GM21717 (cell line): ENCODE measurements at regions not wholly inside any gene's neighbourhood (a gene's known extent, or its start where the extent isn't known, plus 50 kb on each side); places are given as distances from the start of the nearest gene placed in this dataset.
"Not testable (repeated sequence)": the region's sequence is repeated elsewhere in the genome, so short reads cannot be mapped to it uniquely, and the experiment has no call there.

Experiments
- ATAC-seq: cut with Tn5 transposase; IDR thresholded peaks from one replicate; pipeline ENCODE4 v1.9.1; 2021; ENCODE audit warnings: mild to moderate bottlenecking, moderate library complexity; ENCODE audit not compliant: unreplicated experiment

DNA sequence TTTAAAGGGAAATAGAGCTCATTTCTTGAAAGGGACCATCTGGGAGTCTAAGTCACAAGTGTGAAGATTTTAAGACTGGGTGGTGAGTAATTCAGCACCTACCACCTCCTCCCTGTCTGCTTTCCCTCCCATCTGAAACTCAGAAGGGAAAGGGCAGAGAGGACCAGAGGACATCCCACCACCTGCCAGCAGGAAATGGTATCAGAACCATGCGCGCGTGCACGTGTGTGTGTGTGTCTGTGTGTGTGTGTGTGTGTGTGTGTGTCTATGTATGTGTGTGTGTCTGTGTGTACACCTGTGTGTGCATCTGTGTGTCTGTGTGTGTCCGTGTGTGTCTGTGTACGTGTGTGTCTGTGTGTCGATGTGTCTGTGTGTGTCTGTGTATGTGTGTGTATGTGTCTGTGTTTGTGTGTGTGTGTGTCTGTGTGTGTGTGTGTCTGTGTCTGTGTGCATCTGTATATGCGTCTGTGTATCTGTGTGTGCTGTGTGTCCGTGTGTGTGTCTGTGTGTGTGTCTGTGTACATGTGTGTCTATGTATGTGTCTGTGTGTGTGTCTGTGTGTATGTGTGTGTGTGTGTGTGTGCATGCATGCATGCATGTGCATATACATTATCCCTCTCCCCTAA, 76.8 kb downstream of the ZFP36L2 start:
- no peak for ATAC-seq

DNA sequence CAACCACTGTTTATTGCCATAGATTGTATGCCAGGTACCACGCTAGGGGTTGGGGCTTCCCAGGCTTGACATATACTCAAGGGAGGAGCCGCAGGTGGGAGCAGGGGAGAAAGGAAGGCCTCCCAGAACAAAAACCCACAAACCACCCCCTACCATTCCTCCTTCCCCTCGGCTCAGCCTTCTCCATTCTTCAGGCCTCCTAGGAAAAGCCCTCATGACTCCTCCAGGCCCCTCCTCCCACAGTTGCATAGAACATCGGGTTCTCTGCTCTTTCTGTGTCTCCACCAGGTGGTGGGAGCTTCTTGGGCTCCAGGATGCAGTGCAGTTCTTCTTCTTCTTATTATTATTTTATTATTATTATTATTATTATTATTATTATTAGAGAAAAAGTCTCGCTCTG, 80.3 kb downstream of the ZFP36L2 start:
- ATAC-seq = no peak

GRCh38 chr2:43144263-43144662, 82.1 kb downstream of the ZFP36L2 start:
- ATAC-seq = no peak

DNA sequence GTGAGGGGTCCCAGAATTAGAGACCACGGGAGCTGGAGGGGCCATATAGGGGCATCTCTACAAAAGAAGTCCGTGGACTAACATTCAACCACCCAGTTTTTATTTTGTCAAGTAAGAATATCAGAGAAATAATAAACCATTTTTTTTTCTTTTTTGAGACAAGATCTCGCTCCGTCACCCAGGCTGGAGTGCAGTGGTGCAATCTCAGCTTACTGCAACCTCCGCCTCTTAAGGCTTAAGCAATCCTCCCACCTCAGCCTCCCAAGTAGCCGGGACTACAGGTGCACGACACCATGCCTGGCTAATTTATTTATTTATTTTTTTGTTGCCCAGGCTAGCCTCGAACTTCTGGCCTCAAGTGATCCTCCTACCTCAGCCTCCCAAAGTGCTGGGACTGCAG, 82.7 kb downstream of the ZFP36L2 start:
- ATAC-seq = no peak

DNA sequence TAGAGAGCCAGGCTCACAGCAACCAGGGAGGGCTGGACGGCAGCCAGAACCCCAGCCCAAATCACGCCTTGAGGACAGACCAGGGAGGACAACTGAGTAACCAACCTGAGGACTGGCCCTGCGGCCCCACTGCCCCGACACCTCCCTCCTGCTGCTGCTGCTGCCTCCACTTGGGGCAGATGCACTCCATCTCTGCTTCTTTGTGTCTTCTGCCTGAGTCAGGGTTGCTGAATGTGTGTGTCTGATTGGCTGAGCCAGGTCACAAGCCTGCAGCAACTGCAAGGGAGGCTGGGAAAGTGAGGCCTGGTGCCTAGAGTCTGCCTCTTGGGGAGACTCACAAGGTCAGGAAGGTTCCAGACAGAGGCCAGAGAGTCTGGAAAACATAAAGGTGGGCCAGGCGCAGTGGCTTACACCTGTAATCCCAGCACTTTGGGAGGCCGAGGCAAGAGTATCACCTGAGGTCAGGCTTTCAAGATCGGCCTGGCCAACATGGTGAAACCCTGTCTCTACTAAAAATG, 83.4 kb downstream of the ZFP36L2 start:
- no peak for ATAC-seq

GRCh38 chr2:43141636-43142151, 84.7 kb downstream of the ZFP36L2 start:
- ATAC-seq = not testable (repeated sequence)

GRCh38 chr2:43139996-43140621, 86.3 kb downstream of the ZFP36L2 start:
- no peak for ATAC-seq

DNA sequence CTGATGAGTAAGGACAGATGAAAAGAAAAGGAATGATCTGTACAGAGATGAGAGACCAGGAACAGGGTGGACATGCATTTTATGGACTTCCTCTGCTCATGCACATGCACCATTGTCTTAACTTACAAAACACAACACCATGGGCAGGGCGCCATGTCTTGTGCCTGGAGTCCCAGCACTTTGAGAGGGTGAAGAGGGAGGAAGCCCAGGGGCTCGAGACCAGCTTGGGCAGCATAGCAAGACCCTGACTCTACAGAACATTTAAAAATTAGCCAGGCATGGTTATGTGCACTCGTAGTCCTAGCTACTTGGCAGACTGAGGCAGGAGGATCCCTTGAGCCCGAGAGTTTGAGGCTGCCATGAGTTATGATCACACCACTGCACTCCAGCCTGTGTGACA, 86.9 kb downstream of the ZFP36L2 start:
- ATAC-seq = no peak

DNA sequence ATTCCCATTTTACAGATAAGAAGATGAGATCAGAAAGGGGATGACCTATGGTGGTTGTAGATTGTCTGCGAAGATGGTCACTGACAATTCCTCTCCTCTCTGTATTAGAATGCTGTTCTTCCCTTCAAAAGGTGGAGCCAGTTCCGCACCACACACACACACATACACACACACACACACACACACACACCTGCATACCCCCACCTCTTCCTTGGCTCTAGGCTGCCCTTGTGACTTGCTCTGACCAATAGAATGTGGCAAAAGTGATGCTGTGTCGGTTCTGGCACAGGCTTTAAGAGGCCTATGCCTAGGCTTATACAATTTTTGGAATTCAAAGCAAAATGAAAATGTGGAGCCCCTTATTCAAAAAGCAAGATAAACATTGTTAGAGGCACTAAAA, 88.0 kb downstream of the ZFP36L2 start:
- no peak for ATAC-seq

GRCh38 chr2:43136876-43137275, 89.5 kb downstream of the ZFP36L2 start:
- no peak for ATAC-seq

DNA sequence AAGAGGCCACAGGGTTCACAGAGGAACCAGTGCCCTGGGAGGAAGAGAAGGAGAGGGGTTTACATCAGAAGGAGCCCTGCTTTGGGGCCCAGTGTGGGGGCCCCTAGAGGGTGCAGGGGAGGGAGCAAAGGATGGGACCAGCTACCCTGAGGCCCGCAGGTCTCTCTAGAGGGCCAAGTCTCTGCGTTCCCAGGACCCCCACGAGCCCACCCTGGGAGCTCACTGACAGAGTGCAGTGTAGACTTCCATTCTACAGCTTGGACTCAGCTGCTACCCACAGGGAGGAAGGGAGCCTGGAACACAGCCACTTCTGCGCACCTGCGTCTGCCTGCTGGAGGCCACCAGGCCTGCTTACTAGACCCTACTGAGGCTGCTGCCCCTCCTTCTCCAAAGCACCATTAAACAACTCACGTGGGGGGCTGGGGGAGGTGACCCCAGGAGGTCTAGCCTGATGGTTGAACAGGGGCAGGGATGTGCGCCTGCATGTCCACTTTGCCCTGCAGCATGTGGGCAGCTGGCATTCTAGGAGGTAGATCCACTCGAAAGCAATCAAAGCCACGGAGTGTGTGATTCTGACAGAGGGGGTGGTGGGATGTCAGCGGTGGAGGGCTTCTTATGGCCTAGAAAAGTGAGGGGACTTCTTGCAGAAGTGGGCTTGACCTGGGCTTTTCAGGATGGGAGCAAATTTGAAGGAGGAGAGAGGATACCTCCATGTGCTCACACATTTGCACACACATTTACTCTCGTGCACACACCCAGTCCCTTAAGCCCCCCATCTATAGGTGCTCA, 90.2 kb downstream of the ZFP36L2 start:
- no peak for ATAC-seq

- ATAC-seq = no peak
These were observed 90.8 kb downstream of the ZFP36L2 start for GRCh38 chr2:43135583-43135982.

GRCh38 chr2:43134571-43134889, 91.9 kb downstream of the ZFP36L2 start:
- no peak for ATAC-seq

- ATAC-seq = no peak
These were observed 92.5 kb downstream of the ZFP36L2 start for GRCh38 chr2:43133708-43134570.

DNA sequence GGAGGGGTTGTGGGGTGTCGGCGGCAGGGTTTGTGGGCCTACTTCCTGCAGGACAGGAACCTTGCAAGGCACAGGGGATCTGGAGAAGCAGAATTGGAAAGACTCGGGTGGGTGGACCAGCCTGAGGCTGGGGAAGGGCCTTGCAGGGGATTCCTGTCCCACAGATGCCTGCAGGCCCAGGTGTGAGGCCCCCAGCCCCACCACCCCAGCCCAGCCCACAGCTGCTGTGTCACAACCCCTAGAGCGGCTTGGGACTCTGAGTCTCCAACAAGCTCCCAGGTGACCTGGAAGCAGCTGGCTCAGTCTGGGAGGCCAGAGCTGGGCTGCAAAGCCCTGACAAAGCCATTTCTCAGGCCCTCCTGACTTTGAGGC, 93.1 kb downstream of the ZFP36L2 start:
- no peak for ATAC-seq

DNA sequence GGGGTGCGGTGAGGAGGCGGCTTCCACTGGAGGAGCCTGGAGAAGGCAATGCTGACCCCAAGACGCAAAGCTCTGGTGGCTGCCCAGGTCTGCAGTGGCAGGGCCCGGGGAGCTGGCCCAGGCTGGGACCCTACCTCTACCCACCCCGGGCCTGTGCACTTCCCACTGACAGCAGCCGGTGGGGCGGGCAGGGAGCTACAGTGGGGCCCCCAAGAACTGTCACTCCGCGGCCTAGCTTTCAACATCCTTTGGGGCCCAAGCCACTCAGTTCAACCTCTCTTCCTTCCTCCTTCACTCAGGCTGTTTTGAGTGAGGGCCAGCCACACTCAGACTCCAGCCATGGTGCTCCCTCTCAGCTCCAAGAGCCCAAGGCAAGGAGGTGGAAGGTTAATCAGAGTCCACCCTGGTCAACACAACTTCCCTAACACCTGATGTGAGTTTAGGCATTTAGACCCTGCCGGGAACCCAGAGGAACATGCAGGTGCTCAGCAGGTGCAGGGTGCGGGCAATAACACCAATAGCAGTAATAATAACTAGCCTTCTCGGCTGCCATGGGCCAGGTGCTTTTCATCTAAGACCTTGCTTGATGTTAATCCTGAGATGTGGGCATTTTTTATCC, 93.6 kb downstream of the ZFP36L2 start:
- ATAC-seq = no peak

GRCh38 chr2:43131890-43132682, 94.3 kb downstream of the ZFP36L2 start:
- ATAC-seq = no peak

DNA sequence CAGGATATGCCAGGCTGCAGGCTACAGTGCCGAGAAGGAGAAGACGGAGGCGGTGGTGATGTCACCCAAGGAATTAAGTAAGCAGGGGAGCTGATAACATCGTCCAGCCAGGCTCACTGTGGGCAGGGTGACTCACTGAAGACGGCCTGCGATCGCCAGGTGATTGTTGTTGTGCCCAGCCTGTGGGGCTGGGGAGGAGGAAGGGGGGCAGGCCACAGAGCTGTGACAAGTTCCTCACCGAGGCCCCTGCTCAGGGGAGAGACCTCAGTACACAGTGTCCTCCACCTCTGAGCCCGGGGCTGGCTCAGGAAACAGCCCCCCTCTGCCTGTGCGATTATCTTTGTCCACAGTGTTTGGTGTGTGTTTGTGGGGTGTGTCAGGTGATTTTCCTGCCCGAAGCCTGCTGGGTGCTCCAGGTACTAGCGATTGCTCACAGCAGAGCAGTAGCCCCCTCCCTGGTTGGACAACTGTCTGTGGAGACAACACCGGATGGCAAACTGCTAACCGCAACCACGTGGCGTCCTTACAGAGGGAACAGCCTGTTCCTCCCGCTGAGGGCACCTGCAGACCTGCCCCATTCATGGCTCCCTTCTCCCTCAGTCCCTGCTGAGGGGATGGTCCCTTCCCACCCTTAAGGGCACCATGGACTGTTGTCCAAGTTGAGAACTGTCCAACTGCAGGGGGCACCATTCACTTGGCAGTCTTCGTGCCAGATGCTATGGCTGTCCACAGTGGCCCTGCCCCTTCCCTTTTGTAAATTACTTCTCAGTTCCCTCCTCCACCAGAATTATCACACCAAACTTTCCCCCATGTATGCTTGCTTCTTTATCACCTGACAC, 95.1 kb downstream of the ZFP36L2 start:
- peak; percentile 37 for ATAC-seq

- no peak for ATAC-seq
These were observed 95.9 kb downstream of the ZFP36L2 start for GRCh38 chr2:43130548-43130875.
